HEK293 (cell line): ENCODE measurements at regions not wholly inside any gene's neighbourhood (a gene's known extent, or its start where the extent isn't known, plus 50 kb on each side); places are given as distances from the start of the nearest gene placed in this dataset.

ENCODE experiments used
- CTCF ChIA-PET: fragments of 350-600 bp; formaldehyde crosslinking; extraction: SDS; loops from one replicate; lab custom pipeline; 2021; ENCODE audit warnings: antibody characterized with exemption; lab: Yijun Ruan, JAX
- POLR2A ChIA-PET: fragments of 300-600 bp; formaldehyde crosslinking; extraction: SDS; loops from one replicate; lab custom pipeline; 2020; ENCODE audit warnings: antibody characterized with exemption, inconsistent platforms; lab: Yijun Ruan, JAX
- H3K27ac ChIP-seq: fragments of 200-500 bp; sonication (Bioruptor generic); 2 replicates; pipeline ENCODE4 v1.5.1; 2014; ENCODE audit warnings: low read depth, low read length, control low read depth, inconsistent platforms; ENCODE audit errors: extremely low read depth
- H3K36me3 ChIP-seq, 2 experiments: fragments of 200-500 bp in 1 of 2; sonication (Bioruptor generic) in 1 of 2; 1 replicate in 1 of 2; 2 replicates in 1 of 2; pipeline ENCODE4 v1.5.1; 2014 to 2017; ENCODE audit warnings: inconsistent platforms in 2 of 2, low read length in 2 of 2; ENCODE audit not compliant: control insufficient read depth in 2 of 2, insufficient read depth in 1 of 2
- H3K4me1 ChIP-seq: fragments of 200-500 bp; sonication (Bioruptor generic); 2 replicates; pipeline ENCODE4 v1.5.1; 2014; ENCODE audit warnings: mild to moderate bottlenecking, low read length, inconsistent platforms; ENCODE audit not compliant: control insufficient read depth, insufficient read depth
- H3K4me3 ChIP-seq: 2 replicates; pipeline ENCODE4 v1.5.1; 2011; ENCODE audit warnings: low read depth, mild to moderate bottlenecking, control low read depth, low read length, moderate library complexity
- H3K9me3 ChIP-seq: fragments of 200-500 bp; sonication (Bioruptor generic); 2 replicates; pipeline ENCODE4 v1.5.1; 2014; ENCODE audit warnings: low read depth, low read length, inconsistent platforms; ENCODE audit not compliant: control insufficient read depth, insufficient read depth
- OVOL3 ChIP-seq: fragments of 450-650 bp; formaldehyde crosslinking; IDR thresholded peaks from 2 replicates; pipeline ENCODE4 v1.5.1; 2016; ENCODE audit warnings: missing biosample characterization, missing genetic modification characterization
- SP3 ChIP-seq: fragments of 450-650 bp; formaldehyde crosslinking; IDR thresholded peaks from 2 replicates; pipeline ENCODE4 v1.5.1; 2016; ENCODE audit warnings: missing biosample characterization, missing genetic modification characterization
- ZBTB1 ChIP-seq: fragments of 450-650 bp; formaldehyde crosslinking; IDR thresholded peaks from 2 replicates; pipeline ENCODE4 v1.5.1; 2016; ENCODE audit warnings: missing biosample characterization, missing genetic modification characterization
- ZBTB10 ChIP-seq: fragments of 450-650 bp; formaldehyde crosslinking; IDR thresholded peaks from 2 replicates; pipeline ENCODE4 v1.5.1; 2016; ENCODE audit warnings: missing biosample characterization, missing genetic modification characterization
- ZBTB48 ChIP-seq: fragments of 450-650 bp; formaldehyde crosslinking; IDR thresholded peaks from 2 replicates; pipeline ENCODE4 v1.5.1; 2016; ENCODE audit warnings: missing biosample characterization, missing genetic modification characterization
- ZNF280D ChIP-seq: fragments of 450-650 bp; formaldehyde crosslinking; IDR thresholded peaks from 2 replicates; pipeline ENCODE4 v1.5.1; 2016; ENCODE audit warnings: missing biosample characterization, missing genetic modification characterization
- ZNF341 ChIP-seq: fragments of 450-650 bp; formaldehyde crosslinking; IDR thresholded peaks from 2 replicates; pipeline ENCODE4; 2016; ENCODE audit warnings: low read depth, missing biosample characterization, missing genetic modification characterization
- ZNF670 ChIP-seq: fragments of 450-650 bp; formaldehyde crosslinking; IDR thresholded peaks from 2 replicates; pipeline ENCODE4 v1.5.1; 2016; ENCODE audit warnings: missing biosample characterization, missing genetic modification characterization, low read depth
- ZNF701 ChIP-seq: fragments of 450-650 bp; formaldehyde crosslinking; IDR thresholded peaks from 2 replicates; pipeline ENCODE4 v1.5.1; 2016; ENCODE audit warnings: missing biosample characterization, missing genetic modification characterization
- TF ChIP-seq, protein P1 (sequence below): fragments of 450-650 bp; formaldehyde crosslinking; IDR thresholded peaks from 2 replicates; pipeline ENCODE4 v1.5.1; 2017; ENCODE audit warnings: missing biosample characterization, missing genetic modification characterization
- TF ChIP-seq, protein P2 (sequence below): fragments of 450-650 bp; formaldehyde crosslinking; optimal IDR thresholded peaks from 2 replicates; pipeline ENCODE3; 2016; ENCODE audit warnings: missing biosample characterization, mild to moderate bottlenecking, missing genetic modification characterization
- TF ChIP-seq, protein P3 (sequence below): fragments of 450-650 bp; formaldehyde crosslinking; IDR thresholded peaks from 2 replicates; pipeline ENCODE4; 2016; ENCODE audit warnings: missing biosample characterization, missing genetic modification characterization
- TF ChIP-seq, protein P4 (sequence below): fragments of 450-650 bp; formaldehyde crosslinking; IDR thresholded peaks from 2 replicates; pipeline ENCODE4 v1.5.1; 2016; ENCODE audit warnings: missing biosample characterization, missing genetic modification characterization

- H3K27ac ChIP-seq = no peak overlapping the region
- ChIA-PET POLR2A (interaction anchor here (0.6 kb wide), 1 partner anchor 49 kb away, joined by 3 read pairs; no protein-coding TSS in a partner anchor), CTCF (interaction anchor here (1.5 to 1.9 kb wide), 2 partner anchors 22 to 28 kb away, joined by 3 to 4 read pairs; no protein-coding TSS in a partner anchor)
- no peaks in the 10 kb centered on the region for H3K36me3 ChIP-seq
- no peak overlapping the region for H3K4me3 ChIP-seq
- no peaks in the 10 kb centered on the region for H3K9me3 ChIP-seq
- H3K4me1 ChIP-seq = no peaks in the 10 kb centered on the region
- TF ChIP-seq ZBTB48 (tag by site-specific recombination) (no peak), ZBTB10 (tag by site-specific recombination) (no peak), SP3 (no peak), ZNF341 (tag by site-specific recombination) (no peak), ZNF280D (tag by site-specific recombination) (no peak), ZNF701 (tag by site-specific recombination) (no peak), ZBTB1 (no peak), OVOL3 (no peak), ZNF670 (tag by site-specific recombination) (no peak)
- TF ChIP-seq, protein P1, sequence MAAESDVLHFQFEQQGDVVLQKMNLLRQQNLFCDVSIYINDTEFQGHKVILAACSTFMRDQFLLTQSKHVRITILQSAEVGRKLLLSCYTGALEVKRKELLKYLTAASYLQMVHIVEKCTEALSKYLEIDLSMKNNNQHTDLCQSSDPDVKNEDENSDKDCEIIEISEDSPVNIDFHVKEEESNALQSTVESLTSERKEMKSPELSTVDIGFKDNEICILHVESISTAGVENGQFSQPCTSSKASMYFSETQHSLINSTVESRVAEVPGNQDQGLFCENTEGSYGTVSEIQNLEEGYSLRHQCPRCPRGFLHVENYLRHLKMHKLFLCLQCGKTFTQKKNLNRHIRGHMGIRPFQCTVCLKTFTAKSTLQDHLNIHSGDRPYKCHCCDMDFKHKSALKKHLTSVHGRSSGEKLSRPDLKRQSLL = no peak
- TF ChIP-seq, protein P2, sequence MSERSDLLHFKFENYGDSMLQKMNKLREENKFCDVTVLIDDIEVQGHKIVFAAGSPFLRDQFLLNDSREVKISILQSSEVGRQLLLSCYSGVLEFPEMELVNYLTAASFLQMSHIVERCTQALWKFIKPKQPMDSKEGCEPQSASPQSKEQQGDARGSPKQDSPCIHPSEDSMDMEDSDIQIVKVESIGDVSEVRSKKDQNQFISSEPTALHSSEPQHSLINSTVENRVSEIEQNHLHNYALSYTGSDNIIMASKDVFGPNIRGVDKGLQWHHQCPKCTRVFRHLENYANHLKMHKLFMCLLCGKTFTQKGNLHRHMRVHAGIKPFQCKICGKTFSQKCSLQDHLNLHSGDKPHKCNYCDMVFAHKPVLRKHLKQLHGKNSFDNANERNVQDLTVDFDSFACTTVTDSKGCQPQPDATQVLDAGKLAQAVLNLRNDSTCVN (tag by site-specific recombination) = no peak
- TF ChIP-seq, protein P3, sequence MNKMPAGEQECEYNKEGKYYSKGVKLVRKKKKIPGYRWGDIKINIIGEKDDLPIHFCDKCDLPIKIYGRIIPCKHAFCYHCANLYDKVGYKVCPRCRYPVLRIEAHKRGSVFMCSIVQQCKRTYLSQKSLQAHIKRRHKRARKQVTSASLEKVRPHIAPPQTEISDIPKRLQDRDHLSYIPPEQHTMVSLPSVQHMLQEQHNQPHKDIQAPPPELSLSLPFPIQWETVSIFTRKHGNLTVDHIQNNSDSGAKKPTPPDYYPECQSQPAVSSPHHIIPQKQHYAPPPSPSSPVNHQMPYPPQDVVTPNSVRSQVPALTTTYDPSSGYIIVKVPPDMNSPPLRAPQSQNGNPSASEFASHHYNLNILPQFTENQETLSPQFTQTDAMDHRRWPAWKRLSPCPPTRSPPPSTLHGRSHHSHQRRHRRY (tag by site-specific recombination) = no peak
- TF ChIP-seq, protein P4, sequence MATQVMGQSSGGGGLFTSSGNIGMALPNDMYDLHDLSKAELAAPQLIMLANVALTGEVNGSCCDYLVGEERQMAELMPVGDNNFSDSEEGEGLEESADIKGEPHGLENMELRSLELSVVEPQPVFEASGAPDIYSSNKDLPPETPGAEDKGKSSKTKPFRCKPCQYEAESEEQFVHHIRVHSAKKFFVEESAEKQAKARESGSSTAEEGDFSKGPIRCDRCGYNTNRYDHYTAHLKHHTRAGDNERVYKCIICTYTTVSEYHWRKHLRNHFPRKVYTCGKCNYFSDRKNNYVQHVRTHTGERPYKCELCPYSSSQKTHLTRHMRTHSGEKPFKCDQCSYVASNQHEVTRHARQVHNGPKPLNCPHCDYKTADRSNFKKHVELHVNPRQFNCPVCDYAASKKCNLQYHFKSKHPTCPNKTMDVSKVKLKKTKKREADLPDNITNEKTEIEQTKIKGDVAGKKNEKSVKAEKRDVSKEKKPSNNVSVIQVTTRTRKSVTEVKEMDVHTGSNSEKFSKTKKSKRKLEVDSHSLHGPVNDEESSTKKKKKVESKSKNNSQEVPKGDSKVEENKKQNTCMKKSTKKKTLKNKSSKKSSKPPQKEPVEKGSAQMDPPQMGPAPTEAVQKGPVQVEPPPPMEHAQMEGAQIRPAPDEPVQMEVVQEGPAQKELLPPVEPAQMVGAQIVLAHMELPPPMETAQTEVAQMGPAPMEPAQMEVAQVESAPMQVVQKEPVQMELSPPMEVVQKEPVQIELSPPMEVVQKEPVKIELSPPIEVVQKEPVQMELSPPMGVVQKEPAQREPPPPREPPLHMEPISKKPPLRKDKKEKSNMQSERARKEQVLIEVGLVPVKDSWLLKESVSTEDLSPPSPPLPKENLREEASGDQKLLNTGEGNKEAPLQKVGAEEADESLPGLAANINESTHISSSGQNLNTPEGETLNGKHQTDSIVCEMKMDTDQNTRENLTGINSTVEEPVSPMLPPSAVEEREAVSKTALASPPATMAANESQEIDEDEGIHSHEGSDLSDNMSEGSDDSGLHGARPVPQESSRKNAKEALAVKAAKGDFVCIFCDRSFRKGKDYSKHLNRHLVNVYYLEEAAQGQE (tag by site-specific recombination) = no peak
These were observed 71.1 kb upstream of the SCOC start for GRCh38 chr4:140302151-140302859.
